OCI-LY7 (cell line): ENCODE measurements at regions not wholly inside any gene's neighbourhood (a gene's known extent, or its start where the extent isn't known, plus 50 kb on each side); places are given as distances from the start of the nearest gene placed in this dataset.

ENCODE experiments used
- BruUV-seq: library from RNA; stranded (reverse); fragments of 400-500 nt; replicated peaks from 2 replicates; lab custom pipeline; 2021; lab: Mats Ljungman, UMichigan
- CTCF ChIA-PET: fragments of 300-600 bp; sonication (Branson Sonifier 250); formaldehyde crosslinking; loops from one replicate; lab custom pipeline; 2022; ENCODE audit warnings: antibody characterized with exemption; ENCODE audit not compliant: unreplicated experiment; lab: Charles Lee
- POLR2A ChIA-PET: fragments of 300-600 bp; sonication (Branson Sonifier 250); formaldehyde crosslinking; loops from one replicate; lab custom pipeline; 2022; ENCODE audit warnings: antibody characterized with exemption; lab: Charles Lee
- DNase-seq: peaks from one replicate; pipeline ENCODE4 v3.0.0-alpha.2; 2015; ENCODE audit warnings: low spot score
- H2AFZ ChIP-seq: fragments of 200-600 bp; sonication (generic), shearing (Covaris generic); 2 replicates; pipeline ENCODE4 v1.6.1; 2014; ENCODE audit warnings: mild to moderate bottlenecking, antibody characterized with exemption, low read length, moderate library complexity
- H3K27ac ChIP-seq: fragments of 200-600 bp; sonication (generic); 2 replicates; pipeline ENCODE4 v1.5.1; 2014; ENCODE audit warnings: mixed run types, low read depth, mild to moderate bottlenecking, moderate library complexity, low read length, inconsistent platforms; ENCODE audit not compliant: poor library complexity, severe bottlenecking
- H3K36me3 ChIP-seq: fragments of 200-600 bp; sonication (generic); 2 replicates; pipeline ENCODE4 v1.6.1; 2014; ENCODE audit warnings: mild to moderate bottlenecking, antibody characterized with exemption, low read length, moderate library complexity, mixed read lengths; ENCODE audit not compliant: insufficient read depth
- H3K4me1 ChIP-seq: fragments of 200-600 bp; sonication (generic); 2 replicates; pipeline ENCODE4 v1.5.1; 2014; ENCODE audit warnings: mild to moderate bottlenecking, low read length; ENCODE audit not compliant: insufficient read depth, poor library complexity, severe bottlenecking
- H3K4me2 ChIP-seq: fragments of 200-600 bp; sonication (generic); 2 replicates; pipeline ENCODE4 v1.6.1; 2014; ENCODE audit warnings: mild to moderate bottlenecking, low read length
- H3K4me3 ChIP-seq: fragments of 200-600 bp; sonication (generic); 2 replicates; pipeline ENCODE4 v1.5.1; 2014; ENCODE audit warnings: mild to moderate bottlenecking, low read depth, low read length; ENCODE audit not compliant: poor library complexity, severe bottlenecking
- H3K79me2 ChIP-seq: fragments of 200-600 bp; sonication (generic); 2 replicates; pipeline ENCODE4 v1.6.1; 2016; ENCODE audit warnings: low read depth, mild to moderate bottlenecking, low read length, moderate library complexity, mixed read lengths; ENCODE audit not compliant: insufficient read depth
- H3K9me2 ChIP-seq: fragments of 200-600 bp; sonication (generic); 2 replicates; pipeline ENCODE4 v1.6.1; 2016; ENCODE audit warnings: mild to moderate bottlenecking, low read length, mixed read lengths; ENCODE audit not compliant: insufficient read depth
- H3K9me3 ChIP-seq: fragments of 200-600 bp; sonication (generic); 2 replicates; pipeline ENCODE4 v1.6.1; 2014; ENCODE audit warnings: mild to moderate bottlenecking, mixed run types, low read length, mixed read lengths
- H4K20me1 ChIP-seq: fragments of 200-600 bp; sonication (generic); 2 replicates; pipeline ENCODE4 v1.6.1; 2014; ENCODE audit warnings: mild to moderate bottlenecking, antibody characterized with exemption, low read length, moderate library complexity, mixed read lengths; ENCODE audit not compliant: insufficient read depth
- EZH2phosphoT487 ChIP-seq: fragments of 200-600 bp; sonication (generic); IDR thresholded peaks from 2 replicates; pipeline ENCODE4 v1.6.1; 2018; ENCODE audit warnings: low read depth, borderline replicate concordance, mild to moderate bottlenecking, mixed run types, antibody characterized with exemption, low read length, moderate library complexity, mixed read lengths
- intact Hi-C: fragments of 100-400 bp; cut with micrococcal nuclease; formaldehyde crosslinking; loops from one replicate; pipeline ENCODE4 v1.10.0; 2022; ENCODE audit not compliant: unreplicated experiment
- TF ChIP-seq, protein P1 (sequence below): fragments of 200-600 bp; sonication (generic); conservative IDR thresholded peaks from 2 replicates; pipeline ENCODE4 v1.5.1; 2014; ENCODE audit warnings: mild to moderate bottlenecking, antibody characterized with exemption, low read length, moderate library complexity, mixed read lengths

DNA sequence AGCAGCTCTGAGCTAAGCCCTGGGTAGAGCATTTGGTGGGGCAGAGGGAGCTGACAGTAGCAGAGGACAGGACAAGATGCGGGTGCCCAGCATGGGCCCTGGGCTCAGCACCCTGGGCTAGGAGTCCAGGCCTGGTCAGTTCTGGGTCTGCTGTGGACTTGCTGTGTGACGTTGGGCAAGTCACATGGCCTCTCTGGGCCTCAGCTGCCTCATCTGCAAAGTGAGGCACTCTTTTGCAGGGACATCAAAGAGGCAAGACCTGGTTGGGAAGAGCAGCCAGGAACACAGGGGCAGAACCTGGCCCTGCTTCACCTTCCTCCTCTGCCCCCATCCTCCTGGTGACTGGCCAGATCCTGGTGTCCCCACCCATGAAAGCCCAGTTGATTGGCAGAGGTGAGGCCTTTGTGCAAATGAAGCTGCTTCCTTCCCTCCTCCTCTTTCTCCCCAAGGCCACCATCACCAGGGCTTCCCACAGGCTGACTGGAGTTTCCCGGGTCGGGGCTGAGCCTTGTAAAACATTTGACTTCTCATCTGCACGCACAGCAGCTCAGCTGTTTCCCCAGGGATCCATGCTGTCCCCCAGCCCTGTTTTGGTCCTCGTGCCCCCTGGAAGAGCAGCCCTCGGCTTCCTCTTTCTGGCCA, 350.5 kb downstream of the MATN1 start:
- DNase-seq: no peak
- no peak for TF ChIP-seq EZH2phosphoT487
- TF ChIP-seq, protein P1, sequence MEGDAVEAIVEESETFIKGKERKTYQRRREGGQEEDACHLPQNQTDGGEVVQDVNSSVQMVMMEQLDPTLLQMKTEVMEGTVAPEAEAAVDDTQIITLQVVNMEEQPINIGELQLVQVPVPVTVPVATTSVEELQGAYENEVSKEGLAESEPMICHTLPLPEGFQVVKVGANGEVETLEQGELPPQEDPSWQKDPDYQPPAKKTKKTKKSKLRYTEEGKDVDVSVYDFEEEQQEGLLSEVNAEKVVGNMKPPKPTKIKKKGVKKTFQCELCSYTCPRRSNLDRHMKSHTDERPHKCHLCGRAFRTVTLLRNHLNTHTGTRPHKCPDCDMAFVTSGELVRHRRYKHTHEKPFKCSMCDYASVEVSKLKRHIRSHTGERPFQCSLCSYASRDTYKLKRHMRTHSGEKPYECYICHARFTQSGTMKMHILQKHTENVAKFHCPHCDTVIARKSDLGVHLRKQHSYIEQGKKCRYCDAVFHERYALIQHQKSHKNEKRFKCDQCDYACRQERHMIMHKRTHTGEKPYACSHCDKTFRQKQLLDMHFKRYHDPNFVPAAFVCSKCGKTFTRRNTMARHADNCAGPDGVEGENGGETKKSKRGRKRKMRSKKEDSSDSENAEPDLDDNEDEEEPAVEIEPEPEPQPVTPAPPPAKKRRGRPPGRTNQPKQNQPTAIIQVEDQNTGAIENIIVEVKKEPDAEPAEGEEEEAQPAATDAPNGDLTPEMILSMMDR: no peak
- intact Hi-C loops: no loop called here
- Histone ChIP-seq H3K4me3 (no peak overlapping the region), H3K79me2 (no peaks in the 10 kb centered on the region), H3K9me2 (no peaks in the 10 kb centered on the region), H3K9me3 (no peaks in the 10 kb centered on the region), H3K27ac (no peak overlapping the region), H3K36me3 (no peaks in the 10 kb centered on the region), H2AFZ (no peak overlapping the region), H4K20me1 (no peaks in the 10 kb centered on the region), H3K4me2 (no peak overlapping the region), H3K4me1 (no peaks in the 10 kb centered on the region)
- no TSS peak for BruUV-seq
- POLR2A ChIA-PET: no interaction called here
- CTCF ChIA-PET: no interaction called here

DNA sequence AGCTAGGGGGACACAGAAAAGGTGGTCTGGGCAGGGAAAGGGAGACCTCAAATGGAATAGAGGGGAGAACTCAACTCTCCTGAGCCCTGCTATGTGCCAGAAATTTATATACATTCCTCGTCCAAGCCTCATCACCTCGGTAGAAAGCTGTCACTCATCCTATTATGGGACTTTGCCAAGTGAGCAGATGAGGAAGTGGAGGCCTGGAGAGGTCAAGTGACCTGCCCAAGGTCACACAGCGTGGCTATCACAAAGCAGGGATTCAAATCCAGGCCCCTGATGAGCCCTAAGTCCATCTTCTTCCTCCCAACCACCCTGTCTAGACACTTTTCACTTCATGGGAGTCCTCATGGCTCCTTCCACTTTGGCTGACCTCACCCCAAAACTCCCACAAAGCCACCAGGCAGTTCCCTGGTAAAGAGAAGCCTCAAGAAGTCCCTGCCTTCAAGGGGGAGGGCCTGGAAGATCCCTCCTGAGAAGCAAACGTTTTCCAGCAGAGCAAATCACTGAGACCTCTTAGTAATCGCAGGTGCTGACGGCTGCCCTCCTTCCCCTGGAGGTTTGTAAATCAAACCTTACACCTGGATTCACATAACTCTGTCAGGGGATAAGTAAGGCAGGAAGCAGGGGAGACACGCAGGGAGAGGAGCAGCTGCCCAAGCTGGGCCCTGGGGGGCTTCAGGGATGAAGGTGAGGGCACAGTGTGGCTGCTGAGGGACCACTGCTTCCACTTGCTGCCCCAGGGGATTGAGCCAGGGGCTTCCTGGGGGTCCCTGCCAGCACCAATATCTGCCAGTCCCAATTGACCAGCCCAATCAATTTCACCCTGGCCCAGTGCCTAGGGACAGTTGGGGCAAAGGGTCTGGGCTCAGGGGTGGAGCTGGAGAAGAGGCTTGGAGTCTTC, 351.2 kb downstream of the MATN1 start:
- no peak for TF ChIP-seq EZH2phosphoT487
- TF ChIP-seq, protein P1: no peak
- Histone ChIP-seq H3K9me3 (no peaks in the 10 kb centered on the region), H3K36me3 (no peaks in the 10 kb centered on the region), H3K4me1 (no peaks in the 10 kb centered on the region), H3K79me2 (no peaks in the 10 kb centered on the region), H4K20me1 (no peaks in the 10 kb centered on the region), H2AFZ (no peak overlapping the region), H3K9me2 (no peaks in the 10 kb centered on the region), H3K27ac (no peak overlapping the region), H3K4me2 (no peak overlapping the region), H3K4me3 (no peak overlapping the region)
- BruUV-seq: no TSS peak
- POLR2A ChIA-PET: interaction anchor here (0.6 kb wide), 1 partner anchor 10 kb away, joined by 3 read pairs; no protein-coding TSS in a partner anchor
- CTCF ChIA-PET: no interaction called here
- no peak for DNase-seq
- intact Hi-C loops: no loop called here
